SK-N-SH (cell line): ENCODE measurements at regions not wholly inside any gene's neighbourhood (a gene's known extent, or its start where the extent isn't known, plus 50 kb on each side); places are given as distances from the start of the nearest gene placed in this dataset.

Source experiments
- CTCF ChIP-seq: fragments of 200-600 bp; sonication (generic); IDR thresholded peaks from 2 replicates; pipeline ENCODE4 v1.6.1; 2017; ENCODE audit warnings: antibody characterized with exemption, mild to moderate bottlenecking, moderate library complexity
- ELF1 ChIP-seq: IDR thresholded peaks from 2 replicates; pipeline ENCODE4 v1.4.0; 2012
- EP300 ChIP-seq, 2 experiments: IDR thresholded peaks; 2 replicates each; pipeline versions ENCODE4 v1.4.0 to v1.6.1; 2012; ENCODE audit warnings: borderline replicate concordance in 1 of 2, low read depth in 1 of 2, low read length in 1 of 2
- GABPA ChIP-seq: IDR thresholded peaks from 2 replicates; pipeline ENCODE4 v1.4.0; 2012; ENCODE audit warnings: low read depth, mild to moderate bottlenecking
- GATA2 ChIP-seq: sonication (generic); formaldehyde crosslinking; IDR thresholded peaks from 2 replicates; pipeline ENCODE4 v1.5.0; 2020; ENCODE audit warnings: mild to moderate bottlenecking, missing genetic modification reagents
- JUND ChIP-seq: IDR thresholded peaks from 2 replicates; pipeline ENCODE4 v1.4.0; 2012
- MXI1 ChIP-seq: IDR thresholded peaks from 2 replicates; pipeline ENCODE4 v1.6.1; 2012; ENCODE audit warnings: mild to moderate bottlenecking, low read depth, low read length, improper control_type of control experiment
- NRF1 ChIP-seq: IDR thresholded peaks from 2 replicates; pipeline ENCODE4 v1.6.1; 2012; ENCODE audit warnings: low read depth, mild to moderate bottlenecking, low read length
- RCOR1 ChIP-seq: fragments of 150-350 bp; IDR thresholded peaks from 2 replicates; pipeline ENCODE4 v1.6.1; 2017; ENCODE audit warnings: antibody characterized with exemption, low read length
- REST ChIP-seq: IDR thresholded peaks from 2 replicates; pipeline ENCODE4 v1.6.1; 2012; ENCODE audit warnings: mild to moderate bottlenecking, low read depth, low read length, moderate library complexity
- RFX5 ChIP-seq: IDR thresholded peaks from 2 replicates; pipeline ENCODE4 v1.6.1; 2012; ENCODE audit warnings: mild to moderate bottlenecking, improper control_type of control experiment, low read length
- SMC3 ChIP-seq: IDR thresholded peaks from 2 replicates; pipeline ENCODE4 v1.6.1; 2012; ENCODE audit warnings: low read depth, low read length, improper control_type of control experiment

GRCh38 chr4:181524499-181524898, 718.7 kb upstream of the TENM3 start:
- TF ChIP-seq RCOR1 = peak; percentile 89
- TF ChIP-seq JUND = no peak
- no peak for TF ChIP-seq MXI1
- TF ChIP-seq GABPA = no peak
- TF ChIP-seq REST = no peak
- no peak for TF ChIP-seq NRF1
- TF ChIP-seq CTCF = no peak
- TF ChIP-seq ELF1 = no peak
- TF ChIP-seq RFX5 = no peak
- peak in 1 of 2 experiments; percentile 86; a peak in 2 of 4 replicates for TF ChIP-seq EP300 (IDR thresholded peaks at IDR 0.05; ENCODE audit: borderline replicate concordance in 1 of 2, low read depth in 1 of 2, low read length in 1 of 2)
- peak; percentile 91 for TF ChIP-seq GATA2
- TF ChIP-seq SMC3 = no peak
